GM20000 (cell line): ENCODE measurements at regions not wholly inside any gene's neighbourhood (a gene's known extent, or its start where the extent isn't known, plus 50 kb on each side); places are given as distances from the start of the nearest gene placed in this dataset.

Experiments used
- DNase-seq: peaks from one replicate; pipeline ENCODE4 v3.0.0; 2012; ENCODE audit warnings: low spot score
- TF ChIP-seq, protein P1 (sequence below): IDR thresholded peaks from 2 replicates; pipeline ENCODE4 v1.5.1; 2012; ENCODE audit warnings: mild to moderate bottlenecking, control low read depth; ENCODE audit errors: extremely low read depth, missing control alignments

DNA sequence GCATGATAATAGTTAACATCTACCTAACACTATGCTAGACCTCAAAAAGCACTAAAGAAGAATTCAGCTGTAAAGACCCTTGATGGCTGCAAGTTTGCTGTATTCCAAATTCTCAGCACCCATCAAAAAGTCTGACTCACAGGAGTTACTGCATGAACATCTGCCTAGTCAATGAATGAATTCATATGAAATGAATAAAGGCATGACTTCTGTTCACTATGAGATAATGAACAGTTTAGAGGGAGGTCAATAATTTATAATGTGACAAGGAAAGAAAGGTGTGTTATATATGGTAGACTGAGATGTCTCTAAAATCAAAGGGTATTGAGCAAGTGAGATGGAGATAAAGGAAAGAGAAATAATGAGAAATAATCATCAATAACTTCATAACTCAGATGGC, 508.2 kb upstream of the TGFBR2 start:
- no peak for DNase-seq

DNA sequence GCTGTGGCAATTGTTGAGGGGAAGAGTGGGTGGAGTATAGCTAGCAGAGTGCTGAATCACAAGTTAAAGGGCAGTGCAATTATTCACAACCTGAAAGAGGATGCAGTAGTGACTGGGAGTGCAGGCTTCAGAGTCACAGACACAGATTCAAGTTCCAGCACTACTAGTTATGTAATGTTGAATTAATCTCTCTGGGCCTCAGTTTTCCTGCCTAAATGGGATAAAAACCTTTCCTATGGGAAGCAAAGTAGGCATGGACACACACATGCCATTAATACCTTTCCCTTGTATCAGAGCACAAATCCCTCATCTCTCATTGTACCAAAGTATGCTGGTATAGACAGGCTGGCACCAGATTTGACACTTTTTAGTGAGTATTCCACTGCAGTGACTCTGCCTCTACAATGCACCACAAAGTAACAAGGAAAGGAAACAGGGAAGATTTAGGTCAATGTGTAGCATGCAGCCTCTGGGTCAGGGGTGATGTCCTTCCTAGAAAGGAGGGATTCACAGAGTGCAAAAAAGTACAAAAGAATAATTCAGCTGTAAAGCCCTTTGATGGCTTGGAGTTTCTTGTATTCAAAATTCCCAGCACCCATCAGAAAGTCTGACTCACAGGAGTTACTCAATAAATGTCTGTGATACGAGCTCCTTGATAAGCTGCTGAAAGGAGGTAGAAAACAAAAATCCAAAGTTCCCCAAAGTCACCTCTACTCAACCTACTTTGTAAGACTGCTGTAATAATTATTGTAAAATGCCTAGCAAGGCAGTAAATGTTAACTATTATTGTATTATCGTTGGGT, 507.5 kb upstream of the TGFBR2 start:
- DNase-seq, result no peak
- TF ChIP-seq, protein P1, sequence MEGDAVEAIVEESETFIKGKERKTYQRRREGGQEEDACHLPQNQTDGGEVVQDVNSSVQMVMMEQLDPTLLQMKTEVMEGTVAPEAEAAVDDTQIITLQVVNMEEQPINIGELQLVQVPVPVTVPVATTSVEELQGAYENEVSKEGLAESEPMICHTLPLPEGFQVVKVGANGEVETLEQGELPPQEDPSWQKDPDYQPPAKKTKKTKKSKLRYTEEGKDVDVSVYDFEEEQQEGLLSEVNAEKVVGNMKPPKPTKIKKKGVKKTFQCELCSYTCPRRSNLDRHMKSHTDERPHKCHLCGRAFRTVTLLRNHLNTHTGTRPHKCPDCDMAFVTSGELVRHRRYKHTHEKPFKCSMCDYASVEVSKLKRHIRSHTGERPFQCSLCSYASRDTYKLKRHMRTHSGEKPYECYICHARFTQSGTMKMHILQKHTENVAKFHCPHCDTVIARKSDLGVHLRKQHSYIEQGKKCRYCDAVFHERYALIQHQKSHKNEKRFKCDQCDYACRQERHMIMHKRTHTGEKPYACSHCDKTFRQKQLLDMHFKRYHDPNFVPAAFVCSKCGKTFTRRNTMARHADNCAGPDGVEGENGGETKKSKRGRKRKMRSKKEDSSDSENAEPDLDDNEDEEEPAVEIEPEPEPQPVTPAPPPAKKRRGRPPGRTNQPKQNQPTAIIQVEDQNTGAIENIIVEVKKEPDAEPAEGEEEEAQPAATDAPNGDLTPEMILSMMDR, result no peak

More for the DNA sequence above, 508.2 kb upstream of the TGFBR2 start:
- TF ChIP-seq, protein P1, result no peak

DNA sequence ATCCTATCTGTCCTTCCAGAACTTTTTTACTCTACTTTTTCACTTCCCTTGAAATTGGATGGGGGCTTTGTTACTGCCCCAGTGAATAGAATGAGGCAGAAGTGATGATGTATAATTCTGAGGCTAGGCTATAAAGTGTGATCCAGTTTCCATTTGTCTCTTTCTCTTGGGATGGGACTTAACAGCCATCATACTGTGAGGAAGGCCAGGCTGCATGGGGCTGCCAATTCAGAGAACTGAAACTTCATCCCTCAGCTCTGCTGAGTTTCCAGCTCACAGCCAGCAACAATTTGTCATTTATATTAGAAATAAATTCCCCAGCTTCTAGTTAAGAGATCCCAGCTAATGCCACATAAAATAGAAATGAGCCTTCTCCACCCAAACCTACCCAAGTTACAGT, 504.0 kb upstream of the TGFBR2 start:
- no peak for DNase-seq

DNA sequence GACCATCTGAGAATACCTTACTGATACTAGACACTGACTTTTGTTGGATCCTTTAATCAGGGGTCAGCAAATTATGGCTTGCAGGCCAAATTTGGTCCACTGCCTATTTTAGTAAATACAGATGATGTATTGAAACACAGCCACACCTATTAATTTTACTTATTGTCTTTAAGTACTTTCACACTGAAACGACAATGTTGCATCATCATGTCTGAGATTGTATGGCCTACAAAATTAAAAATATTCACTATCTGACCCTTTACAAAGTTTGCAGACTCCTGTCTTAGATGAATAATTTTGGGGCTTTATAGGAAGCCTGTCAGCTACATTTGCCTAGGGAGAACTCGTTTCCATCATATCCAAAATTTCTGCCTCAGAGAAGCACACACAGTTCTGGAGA, 503.2 kb upstream of the TGFBR2 start:
- DNase-seq, result no peak
- TF ChIP-seq, protein P1, result no peak

More for the DNA sequence above, 504.0 kb upstream of the TGFBR2 start:
- TF ChIP-seq, protein P1, result no peak

DNA sequence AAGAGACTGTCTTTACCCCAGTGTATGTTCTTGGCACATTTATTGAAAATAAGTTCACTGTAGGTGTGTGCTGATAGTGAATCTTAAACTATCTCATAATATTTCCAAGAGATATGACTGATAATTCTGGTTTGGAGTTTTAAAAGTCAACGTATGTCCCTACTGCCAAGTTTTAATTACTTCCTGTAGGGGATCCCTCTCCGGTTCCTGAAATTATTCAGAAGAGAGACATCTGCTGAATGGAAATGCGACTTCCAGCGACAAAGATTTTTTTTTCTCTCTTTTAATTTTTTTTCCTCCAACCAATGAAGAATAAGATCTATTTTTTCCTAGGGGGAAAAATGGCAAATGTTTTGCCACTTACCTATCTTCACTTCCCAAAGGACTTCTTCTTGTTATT, 498.9 kb upstream of the TGFBR2 start:
- no peak for DNase-seq
- TF ChIP-seq, protein P1, result no peak

DNA sequence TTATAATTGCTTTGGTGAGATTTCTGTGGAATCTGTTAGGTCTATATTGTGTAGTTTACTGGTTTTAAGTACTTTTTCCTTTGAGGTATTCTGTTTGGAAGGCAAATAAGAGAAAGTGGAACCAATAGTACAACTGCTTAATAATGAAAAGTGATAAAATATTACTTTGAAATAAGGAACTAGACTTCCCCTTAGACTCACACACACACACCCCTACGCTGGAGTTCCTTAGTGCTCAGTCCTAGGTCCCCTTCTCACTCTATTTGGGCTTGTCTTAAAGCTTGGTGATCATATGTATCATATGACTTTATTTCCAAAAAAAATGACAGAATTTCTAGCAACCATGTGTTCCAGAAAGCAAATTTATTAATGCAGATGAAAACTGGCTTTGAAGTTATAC, 494.0 kb upstream of the TGFBR2 start:
- no peak for DNase-seq

DNA sequence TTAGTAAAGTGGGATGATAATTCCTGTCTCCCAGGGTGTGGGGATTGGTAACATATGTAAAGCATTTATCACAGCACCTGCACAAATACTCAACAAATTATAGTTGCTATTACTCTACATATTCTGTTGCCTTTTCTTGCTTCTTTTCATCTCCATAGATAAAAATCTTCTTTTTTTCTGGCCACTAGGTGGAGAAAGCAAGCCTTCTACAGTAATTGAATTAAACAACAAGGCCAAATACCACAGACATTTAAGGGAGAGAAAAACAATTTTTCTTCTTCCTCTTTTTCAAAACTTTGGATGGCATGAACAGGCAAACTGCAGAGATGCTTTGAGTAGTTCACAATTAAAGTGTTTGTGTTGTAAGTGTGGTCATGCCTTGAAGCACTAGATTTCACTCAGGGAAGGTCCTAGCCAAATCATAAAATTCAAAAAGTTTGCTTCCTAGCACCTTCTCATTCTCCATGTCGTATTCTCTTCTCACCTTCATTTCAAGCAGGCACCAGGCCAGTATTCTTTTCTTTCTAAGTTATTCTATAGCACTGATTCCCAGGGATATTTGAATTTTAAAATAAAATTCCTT, 493.4 kb upstream of the TGFBR2 start:
- TF ChIP-seq, protein P1, result peak; percentile 21
- no peak for DNase-seq

More for the DNA sequence above, 494.0 kb upstream of the TGFBR2 start:
- TF ChIP-seq, protein P1, result no peak
